ENCODE measurements at regions not wholly inside any gene's neighbourhood (a gene's known extent, or its start where the extent isn't known, plus 50 kb on each side); places are given as distances from the start of the nearest gene placed in this dataset.

DNA sequence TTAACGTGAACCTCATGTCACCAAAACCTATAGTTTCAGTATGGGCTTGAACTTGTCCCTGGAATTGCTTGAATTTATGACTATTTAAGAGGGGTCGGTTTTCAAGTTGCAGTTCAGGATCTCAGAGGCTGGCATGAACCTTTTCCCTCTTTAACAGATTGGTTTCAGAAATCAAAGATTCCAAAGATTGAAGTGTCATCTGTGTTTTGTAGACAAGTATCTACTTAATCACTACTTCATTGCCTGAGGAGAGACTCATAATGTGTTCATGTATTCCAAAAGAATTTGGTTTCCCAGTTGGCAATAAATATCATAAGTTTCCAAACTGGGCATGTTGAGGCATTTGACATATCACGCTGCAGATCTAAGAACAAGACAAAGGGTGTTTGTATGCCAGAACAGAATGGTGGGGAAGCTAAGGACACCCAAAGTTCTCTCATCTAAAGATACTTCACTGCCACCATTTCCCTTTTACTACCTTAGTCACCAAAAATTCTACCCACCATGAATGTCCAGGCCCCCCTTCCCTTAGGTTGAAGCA lies 199.5 kb downstream of the NUAK1 start:
- 78 to 87% methylated on average over 3 of the region's 3 CpGs for WGBS, 2 donors (ENCODE audit: low coverage in 1 of 2)
- Histone ChIP-seq H3K4me3 (no peak overlapping the region), H3K4me1 (peaks cover 0 to 4% (median 3%) of the 10 kb centered on the region in 3 donors), H3K36me3 (no peaks in the 10 kb centered on the region), H3K27me3 (no peaks in the 10 kb centered on the region), H3K9me3 (no peaks in the 10 kb centered on the region), H3K27ac (no peak overlapping the region)
- no peak for ATAC-seq
- TF ChIP-seq, protein P1, sequence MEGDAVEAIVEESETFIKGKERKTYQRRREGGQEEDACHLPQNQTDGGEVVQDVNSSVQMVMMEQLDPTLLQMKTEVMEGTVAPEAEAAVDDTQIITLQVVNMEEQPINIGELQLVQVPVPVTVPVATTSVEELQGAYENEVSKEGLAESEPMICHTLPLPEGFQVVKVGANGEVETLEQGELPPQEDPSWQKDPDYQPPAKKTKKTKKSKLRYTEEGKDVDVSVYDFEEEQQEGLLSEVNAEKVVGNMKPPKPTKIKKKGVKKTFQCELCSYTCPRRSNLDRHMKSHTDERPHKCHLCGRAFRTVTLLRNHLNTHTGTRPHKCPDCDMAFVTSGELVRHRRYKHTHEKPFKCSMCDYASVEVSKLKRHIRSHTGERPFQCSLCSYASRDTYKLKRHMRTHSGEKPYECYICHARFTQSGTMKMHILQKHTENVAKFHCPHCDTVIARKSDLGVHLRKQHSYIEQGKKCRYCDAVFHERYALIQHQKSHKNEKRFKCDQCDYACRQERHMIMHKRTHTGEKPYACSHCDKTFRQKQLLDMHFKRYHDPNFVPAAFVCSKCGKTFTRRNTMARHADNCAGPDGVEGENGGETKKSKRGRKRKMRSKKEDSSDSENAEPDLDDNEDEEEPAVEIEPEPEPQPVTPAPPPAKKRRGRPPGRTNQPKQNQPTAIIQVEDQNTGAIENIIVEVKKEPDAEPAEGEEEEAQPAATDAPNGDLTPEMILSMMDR (IDR thresholded peaks at IDR 0.05), result no peak
- no peak for TF ChIP-seq EP300 (IDR thresholded peaks at IDR 0.05)
- TF ChIP-seq POLR2A (IDR thresholded peaks at IDR 0.05), result no peak
- TF ChIP-seq POLR2AphosphoS5 (IDR thresholded peaks at IDR 0.05), result no peak

DNA sequence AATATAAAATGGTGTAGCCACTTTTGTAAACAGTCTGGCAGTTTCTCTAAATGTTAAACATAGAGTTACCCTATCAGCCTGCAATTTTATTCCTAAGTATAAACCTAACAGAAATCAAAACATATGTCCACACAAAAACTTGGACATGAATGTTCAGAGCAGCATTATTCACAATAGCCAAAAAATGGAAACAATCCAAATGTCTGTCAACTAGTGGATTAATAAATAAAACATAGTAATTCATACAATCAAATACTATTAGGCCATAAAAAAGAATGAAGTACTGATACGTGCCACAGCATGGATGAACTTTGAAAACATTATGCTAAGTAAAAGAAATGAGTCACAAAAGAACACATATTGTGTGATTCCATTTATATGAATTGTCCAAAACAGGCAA lies 196.5 kb downstream of the NUAK1 start:
- H3K27me3 ChIP-seq, result no peaks in the 10 kb centered on the region
- H3K4me1 ChIP-seq, result no peaks in the 10 kb centered on the region
- no peak overlapping the region for H3K27ac ChIP-seq
- ATAC-seq, result no peak
- no peaks in the 10 kb centered on the region for H3K9me3 ChIP-seq
- no peak overlapping the region for H3K4me3 ChIP-seq
- no peaks in the 10 kb centered on the region for H3K36me3 ChIP-seq
- TF ChIP-seq EP300 (IDR thresholded peaks at IDR 0.05) (no peak), POLR2A (IDR thresholded peaks at IDR 0.05) (no peak)
- 33 to 67% methylated on average over 1 of the region's 1 CpG for WGBS, 2 donors (ENCODE audit: low coverage in 1 of 2)

DNA sequence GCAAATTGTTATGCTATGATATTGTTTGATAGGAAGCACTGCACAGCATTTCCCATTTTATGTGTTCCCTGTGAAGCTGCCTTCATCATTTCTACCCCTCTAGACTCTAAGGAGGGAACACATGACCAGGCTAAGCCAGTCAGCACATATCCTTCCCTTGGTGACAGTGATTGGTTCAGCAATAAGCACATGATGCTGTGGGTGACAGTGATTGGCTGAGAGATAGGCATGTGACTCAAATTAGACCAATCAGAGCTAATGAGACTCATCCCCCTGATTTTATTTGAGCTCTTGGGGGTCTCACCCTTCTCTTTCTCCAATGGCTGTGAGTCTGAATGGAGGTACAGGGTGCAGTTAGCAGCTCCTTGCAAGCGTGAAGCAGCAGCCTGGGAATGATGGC lies 195.2 kb downstream of the NUAK1 start:
- Histone ChIP-seq H3K9me3 (no peaks in the 10 kb centered on the region), H3K4me1 (no peaks in the 10 kb centered on the region), H3K4me3 (no peak overlapping the region), H3K27ac (no peak overlapping the region), H3K36me3 (no peaks in the 10 kb centered on the region), H3K27me3 (no peaks in the 10 kb centered on the region)
- ATAC-seq, result no peak
- 100% methylated on average over 1 of the region's 1 CpG; no CpG with 5 or more reads in 1 of the 2 donors for WGBS, 2 donors (ENCODE audit: low coverage in 1 of 2)
- no peak for TF ChIP-seq EP300 (IDR thresholded peaks at IDR 0.05)
- TF ChIP-seq, protein P1 (IDR thresholded peaks at IDR 0.05), result no peak
- TF ChIP-seq POLR2AphosphoS5 (IDR thresholded peaks at IDR 0.05), result no peak
- no peak for TF ChIP-seq POLR2A (IDR thresholded peaks at IDR 0.05)

DNA sequence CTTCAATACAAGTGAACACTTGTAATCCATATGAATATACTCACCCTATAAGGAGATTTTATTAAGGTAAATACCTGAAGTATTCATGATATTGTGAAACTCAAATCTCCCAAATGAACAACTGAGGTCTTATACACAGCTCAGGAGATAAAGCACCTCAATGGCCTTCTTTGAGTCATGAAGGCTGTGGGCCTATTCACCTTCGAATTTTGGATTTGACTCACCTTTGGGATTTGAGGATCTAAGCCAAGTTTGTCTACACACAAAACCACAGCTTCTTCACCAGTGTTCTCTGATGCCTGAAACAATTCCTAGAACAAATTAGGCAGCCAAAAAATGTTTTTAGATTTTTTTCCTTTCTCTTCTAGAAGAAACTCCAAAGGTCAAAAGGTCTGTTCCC lies 194.1 kb downstream of the NUAK1 start:
- H3K9me3 ChIP-seq, result no peaks in the 10 kb centered on the region
- WGBS, 2 donors (ENCODE audit: low coverage in 1 of 2), result 69 to 100% methylated on average over 1 of the region's 1 CpG

DNA sequence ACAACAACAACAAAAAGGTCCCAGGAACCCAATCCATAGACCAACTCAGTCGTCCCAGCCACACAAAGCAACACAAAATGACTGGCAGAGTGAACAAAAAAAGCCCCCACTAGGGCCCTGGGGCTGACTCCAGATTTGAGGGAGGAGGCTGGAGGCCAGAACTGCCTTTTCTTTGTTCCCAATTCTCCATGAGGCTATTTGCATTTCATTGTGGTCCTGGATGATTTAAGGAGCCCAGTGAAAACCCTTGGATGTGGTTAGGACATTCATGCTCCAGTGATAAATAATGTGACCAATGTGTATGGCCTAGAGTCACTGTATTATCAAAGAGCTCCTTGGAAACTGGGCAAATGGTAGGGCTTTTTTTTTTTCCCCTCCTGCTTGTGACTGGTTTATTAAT lies 192.9 kb downstream of the NUAK1 start:
- 67 to 80% methylated on average over 1 of the region's 1 CpG for WGBS, 2 donors (ENCODE audit: low coverage in 1 of 2)
- no peaks in the 10 kb centered on the region for H3K27me3 ChIP-seq
- no peak overlapping the region for H3K4me3 ChIP-seq
- H3K4me1 ChIP-seq, result no peaks in the 10 kb centered on the region
- H3K9me3 ChIP-seq, result no peaks in the 10 kb centered on the region
- no peak for TF ChIP-seq POLR2AphosphoS5 (IDR thresholded peaks at IDR 0.05)
- H3K36me3 ChIP-seq, result no peaks in the 10 kb centered on the region
- ATAC-seq, result no peak
- no peak overlapping the region for H3K27ac ChIP-seq

More for the DNA sequence above, 194.1 kb downstream of the NUAK1 start:
- Histone ChIP-seq H3K4me3 (no peak overlapping the region), H3K27ac (no peak overlapping the region), H3K27me3 (no peaks in the 10 kb centered on the region), H3K4me1 (no peaks in the 10 kb centered on the region), H3K36me3 (no peaks in the 10 kb centered on the region)
- no peak for ATAC-seq
- no peak for TF ChIP-seq POLR2A (IDR thresholded peaks at IDR 0.05)
- TF ChIP-seq, protein P1 (IDR thresholded peaks at IDR 0.05), result no peak
- TF ChIP-seq POLR2AphosphoS5 (IDR thresholded peaks at IDR 0.05), result no peak
- TF ChIP-seq EP300 (IDR thresholded peaks at IDR 0.05), result no peak

DNA sequence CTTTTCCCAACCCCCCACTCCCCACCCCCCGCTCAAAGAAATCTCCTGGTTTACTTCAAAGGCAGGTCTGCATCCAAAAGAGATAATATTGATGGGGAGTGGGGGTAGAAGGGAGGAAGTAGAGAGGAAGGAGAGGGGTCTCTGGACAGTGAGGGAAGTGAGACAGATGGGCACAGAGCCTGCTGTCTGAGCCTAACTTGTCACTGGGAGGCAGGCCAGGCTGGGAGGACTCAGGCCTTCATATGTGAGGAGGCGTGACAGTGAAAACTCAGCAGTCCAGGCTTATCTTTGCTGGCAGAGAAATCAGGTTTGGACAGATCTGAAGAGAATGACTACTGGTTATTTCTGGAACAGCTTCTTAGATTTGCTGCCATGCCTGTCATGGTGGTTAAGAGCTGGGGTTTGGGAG lies 192.3 kb downstream of the NUAK1 start:
- ATAC-seq, result no peak
- H3K4me1 ChIP-seq, result no peaks in the 10 kb centered on the region
- no peaks in the 10 kb centered on the region for H3K36me3 ChIP-seq
- WGBS, 2 donors (ENCODE audit: low coverage in 1 of 2), result 66 to 100% methylated on average over 1 to 2 of the region's 2 CpGs
- no peaks in the 10 kb centered on the region for H3K9me3 ChIP-seq
- H3K27ac ChIP-seq, result no peak overlapping the region
- H3K4me3 ChIP-seq, result no peak overlapping the region
- no peaks in the 10 kb centered on the region for H3K27me3 ChIP-seq
- TF ChIP-seq EP300 (IDR thresholded peaks at IDR 0.05), result no peak
- TF ChIP-seq, protein P1 (IDR thresholded peaks at IDR 0.05), result no peak
- TF ChIP-seq POLR2A (IDR thresholded peaks at IDR 0.05), result no peak
